PC-9 (cell line): ENCODE measurements at regions not wholly inside any gene's neighbourhood (a gene's known extent, or its start where the extent isn't known, plus 50 kb on each side); places are given as distances from the start of the nearest gene placed in this dataset.
A peak's percentile ranks its signal among the peaks of the same experiment; 100 is the strongest.

Experiments used
- BruUV-seq: library from RNA; stranded (reverse); fragments of 400-500 nt; replicated peaks from 2 replicates; lab custom pipeline; 2021; lab: Mats Ljungman, UMichigan
- CTCF ChIA-PET: fragments of 300-600 bp; sonication (Branson Sonifier 250); formaldehyde crosslinking; loops from one replicate; lab custom pipeline; 2022; ENCODE audit warnings: antibody characterized with exemption; lab: Charles Lee
- POLR2A ChIA-PET: fragments of 300-600 bp; sonication (Branson Sonifier 250); formaldehyde crosslinking; loops from one replicate; lab custom pipeline; 2022; ENCODE audit warnings: antibody characterized with exemption; ENCODE audit not compliant: unreplicated experiment; lab: Charles Lee
- DNase-seq, 2 experiments: peaks; one replicate each; pipeline versions ENCODE4 v3.0.0 to v3.0.0-alpha.2; 2015 to 2022; ENCODE audit warnings: mixed read lengths in 1 of 2
- H2AFZ ChIP-seq: fragments of 200-600 bp; sonication (generic); 2 replicates; pipeline ENCODE4 v1.8.1; 2017; ENCODE audit warnings: antibody characterized with exemption
- H3F3A ChIP-seq: fragments of 200-600 bp; sonication (generic); 2 replicates; pipeline ENCODE4 v1.8.1; 2017; ENCODE audit warnings: antibody characterized with exemption, mild to moderate bottlenecking, low read depth; ENCODE audit not compliant: insufficient read depth
- H3K27ac ChIP-seq: fragments of 200-600 bp; sonication (generic); 2 replicates; pipeline ENCODE4 v1.6.1; 2016; ENCODE audit warnings: mixed run types
- H3K27me3 ChIP-seq: fragments of 200-600 bp; sonication (generic); 2 replicates; pipeline ENCODE4 v1.6.1; 2016; ENCODE audit warnings: low read depth, mixed run types; ENCODE audit not compliant: insufficient read depth
- H3K36me3 ChIP-seq: fragments of 200-600 bp; sonication (generic); 2 replicates; pipeline ENCODE4 v1.6.1; 2016; ENCODE audit warnings: low read depth, mixed run types
- H3K4me1 ChIP-seq: fragments of 200-600 bp; sonication (generic); replicated peaks from 2 replicates; pipeline ENCODE4 v1.6.1; 2016; ENCODE audit warnings: mixed run types; ENCODE audit not compliant: insufficient read depth
- H3K4me2 ChIP-seq: fragments of 200-600 bp; sonication (generic); 2 replicates; pipeline ENCODE4 v1.6.1; 2017; ENCODE audit warnings: mixed run types
- H3K4me3 ChIP-seq: fragments of 200-600 bp; sonication (generic); 2 replicates; pipeline ENCODE4 v1.6.1; 2016; ENCODE audit warnings: mixed run types
- H3K79me2 ChIP-seq: fragments of 200-600 bp; sonication (generic); 2 replicates; pipeline ENCODE4 v1.6.1; 2017; ENCODE audit warnings: low read depth, mixed run types
- H3K9me2 ChIP-seq: fragments of 200-600 bp; sonication (generic); 2 replicates; pipeline ENCODE4 v1.8.1; 2017; ENCODE audit warnings: mild to moderate bottlenecking; ENCODE audit not compliant: insufficient read depth
- H3K9me3 ChIP-seq: fragments of 200-600 bp; sonication (generic); 2 replicates; pipeline ENCODE4 v1.8.1; 2016; ENCODE audit warnings: low read depth; ENCODE audit not compliant: insufficient read depth
- H4K20me1 ChIP-seq: fragments of 200-600 bp; sonication (generic); 2 replicates; pipeline ENCODE4 v1.8.1; 2017; ENCODE audit not compliant: insufficient read depth
- CTCF ChIP-seq: fragments of 200-600 bp; sonication (generic); conservative IDR thresholded peaks from 2 replicates; pipeline ENCODE4 v1.6.1; 2017; ENCODE audit warnings: mixed run types, antibody characterized with exemption, mild to moderate bottlenecking, moderate library complexity
- EZH2 ChIP-seq: fragments of 200-600 bp; sonication (generic); IDR thresholded peaks from 2 replicates; pipeline ENCODE4 v1.8.0; 2017; ENCODE audit warnings: antibody characterized with exemption, low read depth
- intact Hi-C: fragments of 100-400 bp; cut with micrococcal nuclease; formaldehyde crosslinking; loops from one replicate; pipeline ENCODE4 v1.10.0; 2022; ENCODE audit not compliant: unreplicated experiment

- Histone ChIP-seq H3K27me3 (no peaks in the 10 kb centered on the region), H3K79me2 (no peaks in the 10 kb centered on the region), H3K4me2 (no peak overlapping the region), H3K4me3 (no peak overlapping the region), H3K4me1 (no peaks in the 10 kb centered on the region), H4K20me1 (no peaks in the 10 kb centered on the region), H3K36me3 (no peaks in the 10 kb centered on the region), H3F3A (no peaks in the 10 kb centered on the region), H3K9me2 (no peaks in the 10 kb centered on the region), H3K27ac (no peak overlapping the region), H2AFZ (peak overlapping the region; percentile 26; the same call in 1 of the 2 replicates), H3K9me3 (no peaks in the 10 kb centered on the region)
- POLR2A ChIA-PET, result no interaction called here
- BruUV-seq, result no TSS peak
- CTCF ChIA-PET, result no interaction called here
- TF ChIP-seq EZH2, result no peak
- intact Hi-C loops, result no loop called here
- DNase-seq, result no peak
These were observed 565.7 kb downstream of the PYDC2 start for GRCh38 chr3:192026661-192027060.

GRCh38 chr3:192031941-192032340, 571.0 kb downstream of the PYDC2 start:
- POLR2A ChIA-PET, result no interaction called here
- Histone ChIP-seq H3K36me3 (no peaks in the 10 kb centered on the region), H3K79me2 (no peaks in the 10 kb centered on the region), H3K4me1 (no peaks in the 10 kb centered on the region), H3F3A (no peaks in the 10 kb centered on the region), H2AFZ (peak overlapping the region; percentile 65; the same call in 1 of the 2 replicates), H3K27ac (no peak overlapping the region), H4K20me1 (no peaks in the 10 kb centered on the region), H3K4me2 (no peak overlapping the region), H3K27me3 (no peaks in the 10 kb centered on the region), H3K9me2 (no peaks in the 10 kb centered on the region), H3K9me3 (no peaks in the 10 kb centered on the region), H3K4me3 (no peak overlapping the region)
- CTCF ChIA-PET, result no interaction called here
- intact Hi-C loops, result no loop called here
- no peak for DNase-seq
- no peak for TF ChIP-seq CTCF
- TF ChIP-seq EZH2, result no peak
- no TSS peak for BruUV-seq

- H3K4me2 ChIP-seq, result no peak overlapping the region
- TF ChIP-seq CTCF (no peak), EZH2 (no peak)
- H3F3A ChIP-seq, result no peaks in the 10 kb centered on the region
- ChIA-PET CTCF (no interaction called here), POLR2A (no interaction called here)
- H3K4me1 ChIP-seq, result no peaks in the 10 kb centered on the region
- H3K36me3 ChIP-seq, result no peaks in the 10 kb centered on the region
- no peaks in the 10 kb centered on the region for H3K79me2 ChIP-seq
- intact Hi-C loops, result no loop called here
- H4K20me1 ChIP-seq, result no peaks in the 10 kb centered on the region
- no peak overlapping the region for H3K27ac ChIP-seq
- no peak overlapping the region for H3K4me3 ChIP-seq
- no TSS peak for BruUV-seq
- H3K27me3 ChIP-seq, result no peaks in the 10 kb centered on the region
- no peaks in the 10 kb centered on the region for H3K9me2 ChIP-seq
- no peak for DNase-seq
- H2AFZ ChIP-seq, result no peak overlapping the region
- H3K9me3 ChIP-seq, result no peaks in the 10 kb centered on the region
These were observed 572.3 kb downstream of the PYDC2 start for GRCh38 chr3:192033246-192033645.

GRCh38 chr3:192038726-192039125, 577.8 kb downstream of the PYDC2 start:
- Histone ChIP-seq H3K4me1 (no peaks in the 10 kb centered on the region), H3K4me2 (no peak overlapping the region), H4K20me1 (no peaks in the 10 kb centered on the region), H3F3A (no peaks in the 10 kb centered on the region), H3K27ac (no peak overlapping the region), H3K36me3 (no peaks in the 10 kb centered on the region), H3K79me2 (no peaks in the 10 kb centered on the region), H3K4me3 (no peak overlapping the region), H3K9me3 (no peaks in the 10 kb centered on the region), H3K9me2 (no peaks in the 10 kb centered on the region), H2AFZ (no peak overlapping the region), H3K27me3 (no peaks in the 10 kb centered on the region)
- no peak for DNase-seq
- intact Hi-C loops, result no loop called here
- CTCF ChIA-PET, result interaction anchor here (0.6 kb wide), 1 partner anchor 25 kb away, joined by 3 read pairs; no protein-coding TSS in a partner anchor
- POLR2A ChIA-PET, result no interaction called here
- TF ChIP-seq EZH2, result no peak
- TF ChIP-seq CTCF, result no peak
- BruUV-seq, result no TSS peak
